ENCODE measurements at regions not wholly inside any gene's neighbourhood (a gene's known extent, or its start where the extent isn't known, plus 50 kb on each side); places are given as distances from the start of the nearest gene placed in this dataset.

- no peak for DNase-seq
These were observed 50.3 kb upstream of the CBFA2T3 start for GRCh38 chr16:89027281-89027680.

- peak; percentile 81 for DNase-seq
These were observed 55.0 kb upstream of the CBFA2T3 start for GRCh38 chr16:89031715-89032659.

GRCh38 chr16:89033304-89033703, 56.3 kb upstream of the CBFA2T3 start:
- no peak for DNase-seq

- no peak for DNase-seq
These were observed 57.0 kb upstream of the CBFA2T3 start for GRCh38 chr16:89033796-89034572.

- no peak for DNase-seq
These were observed 57.6 kb upstream of the CBFA2T3 start for GRCh38 chr16:89034573-89034961.

- DNase-seq, result no peak
These were observed 58.1 kb upstream of the CBFA2T3 start for GRCh38 chr16:89034971-89035668.

- no peak for DNase-seq
These were observed 57.7 kb upstream of the ACSF3 start for GRCh38 chr16:89035669-89036570.

- DNase-seq, result no peak
These were observed 56.9 kb upstream of the ACSF3 start for GRCh38 chr16:89036776-89037175.

- no peak for DNase-seq
These were observed 56.1 kb upstream of the ACSF3 start for GRCh38 chr16:89037261-89038152.

GRCh38 chr16:89038221-89038721, 55.4 kb upstream of the ACSF3 start:
- no peak for DNase-seq

GRCh38 chr16:89038811-89039735, 54.6 kb upstream of the ACSF3 start:
- no peak for DNase-seq

GRCh38 chr16:89039756-89040155, 53.9 kb upstream of the ACSF3 start:
- no peak for DNase-seq

GRCh38 chr16:89040391-89040790, 53.3 kb upstream of the ACSF3 start:
- DNase-seq, result no peak

GRCh38 chr16:89040861-89041570, 52.6 kb upstream of the ACSF3 start:
- no peak for DNase-seq

- no peak for DNase-seq
These were observed 51.8 kb upstream of the ACSF3 start for GRCh38 chr16:89041571-89042481.

- DNase-seq, result no peak
These were observed 50.7 kb upstream of the ACSF3 start for GRCh38 chr16:89042711-89043551.
